HG03108 (cell line): ENCODE measurements at regions not wholly inside any gene's neighbourhood (a gene's known extent, or its start where the extent isn't known, plus 50 kb on each side); places are given as distances from the start of the nearest gene placed in this dataset.

ENCODE experiments used
- ATAC-seq: cut with Tn5 transposase; IDR thresholded peaks from one replicate; pipeline ENCODE4 v1.9.1; 2021; ENCODE audit warnings: moderate library complexity; ENCODE audit not compliant: unreplicated experiment

DNA sequence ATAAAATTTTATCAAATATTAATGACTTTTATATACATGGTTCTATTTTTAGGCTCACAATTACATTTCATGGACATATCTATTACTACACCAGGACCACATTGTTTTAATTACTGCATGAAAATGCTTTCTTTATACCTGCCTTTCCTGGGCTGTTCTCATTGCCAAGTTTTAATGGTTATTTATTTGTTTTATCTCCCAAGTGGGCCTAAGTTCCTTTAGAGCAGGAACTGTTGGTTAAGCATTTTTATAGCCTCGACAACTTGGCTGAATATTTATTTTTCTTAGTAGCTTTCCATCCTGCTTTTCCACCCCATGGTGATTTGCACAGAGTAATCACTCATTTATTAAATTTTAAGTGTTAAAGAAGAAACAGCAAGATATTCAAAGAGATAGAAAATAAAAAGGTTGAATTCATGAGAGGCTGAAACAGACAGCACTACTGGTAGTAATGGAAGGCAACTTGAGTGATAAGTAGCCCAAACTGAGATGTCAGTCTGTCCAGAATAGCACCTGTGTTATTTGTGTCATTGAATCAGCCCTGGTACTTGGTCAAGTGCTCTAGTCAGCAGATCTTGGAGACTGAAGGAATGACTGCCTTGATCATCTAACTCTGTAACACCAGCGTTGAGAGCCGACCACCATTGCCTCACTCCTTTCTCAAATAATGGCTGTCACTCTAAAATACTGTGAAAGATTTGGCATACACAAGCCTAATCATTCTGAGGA is 119.1 kb upstream of the EGLN3 start:
- ATAC-seq = no peak

DNA sequence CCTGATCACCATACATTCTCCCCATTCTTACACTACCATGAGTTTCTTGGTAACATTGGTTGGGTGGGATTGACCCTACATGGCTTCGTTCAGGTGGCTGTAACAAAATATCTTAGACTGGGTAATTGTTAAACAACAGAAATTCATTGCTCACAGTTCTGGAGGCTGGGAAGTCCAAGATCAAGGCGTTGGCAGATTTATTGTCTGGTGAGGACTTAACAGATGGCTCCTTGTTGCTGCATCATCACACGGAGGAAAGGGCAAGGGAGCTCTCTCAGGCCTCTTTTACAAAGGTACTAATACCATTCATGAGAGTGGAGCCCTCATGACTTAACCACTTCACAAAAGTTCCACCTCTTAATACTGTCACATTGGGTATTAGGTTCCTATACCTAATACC is 116.7 kb upstream of the EGLN3 start:
- no peak for ATAC-seq

DNA sequence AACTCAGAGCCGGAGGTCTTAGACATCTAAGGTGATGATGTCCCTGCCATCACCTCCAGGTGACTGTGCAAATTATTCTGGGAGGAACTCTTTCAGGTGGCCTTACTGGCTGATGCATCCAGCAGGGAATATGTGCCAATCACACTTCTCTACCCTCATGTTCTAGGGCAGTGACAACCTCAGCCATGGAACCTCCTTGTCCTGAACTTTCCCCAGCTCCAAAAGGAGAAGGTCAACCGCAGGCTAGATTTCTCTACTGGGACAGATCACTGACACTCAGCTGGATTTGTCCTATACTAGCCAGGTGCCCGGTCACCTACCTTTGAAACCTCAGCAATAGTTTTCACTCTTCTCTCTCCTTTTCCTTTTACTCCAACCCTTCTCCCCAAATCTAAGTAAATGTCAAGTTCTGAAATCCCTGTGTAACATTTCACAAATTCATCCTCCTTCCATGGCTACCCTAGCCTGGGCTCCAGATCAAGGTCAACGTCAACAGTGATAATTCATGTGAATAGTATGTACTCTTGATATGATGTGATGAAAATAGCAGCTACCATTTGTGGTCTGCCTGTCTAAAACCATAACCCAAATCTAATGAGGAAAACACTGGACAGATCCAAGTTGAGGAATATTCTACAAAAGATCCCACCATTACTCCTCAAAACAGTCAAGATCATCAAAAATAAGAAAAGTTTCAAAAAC is 115.0 kb upstream of the EGLN3 start:
- ATAC-seq = no peak

DNA sequence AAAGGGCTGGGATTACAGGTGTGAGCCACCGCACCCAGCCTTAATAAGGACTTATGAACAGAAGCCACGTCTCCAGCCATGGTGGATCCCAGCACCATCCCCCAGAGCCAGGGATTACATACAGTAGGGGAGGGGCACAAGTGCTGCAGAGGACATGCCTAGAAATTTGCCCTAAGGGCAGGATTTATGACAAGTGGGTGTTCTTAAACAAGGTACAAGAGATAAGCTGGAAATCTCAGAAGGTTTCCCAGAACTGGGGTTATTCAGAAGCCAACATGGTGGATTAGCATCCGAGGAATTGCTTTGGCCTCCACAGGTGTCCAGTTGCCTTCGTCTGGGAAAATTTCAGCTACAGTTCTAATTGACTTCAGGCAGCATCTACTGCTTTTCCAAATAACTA is 114.4 kb upstream of the EGLN3 start:
- no peak for ATAC-seq

DNA sequence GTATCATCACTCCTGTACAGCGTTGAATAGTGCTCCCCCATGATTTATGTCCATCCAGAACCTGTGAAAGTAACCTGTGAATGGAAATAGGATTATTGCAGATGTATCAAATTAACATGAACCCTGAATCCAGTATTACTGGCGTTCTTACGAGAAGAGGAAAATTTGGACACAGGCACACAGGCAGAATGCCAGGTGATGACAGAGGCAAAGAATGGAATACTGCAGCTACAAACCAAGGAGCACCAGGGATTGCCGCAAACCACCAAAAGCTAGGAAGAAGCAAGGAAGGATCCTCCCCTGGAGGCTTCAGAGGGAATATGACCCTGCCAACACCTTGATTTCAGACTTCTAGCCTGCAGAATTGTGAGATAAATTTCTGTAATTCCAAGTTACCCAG is 113.5 kb upstream of the EGLN3 start:
- ATAC-seq = no peak

DNA sequence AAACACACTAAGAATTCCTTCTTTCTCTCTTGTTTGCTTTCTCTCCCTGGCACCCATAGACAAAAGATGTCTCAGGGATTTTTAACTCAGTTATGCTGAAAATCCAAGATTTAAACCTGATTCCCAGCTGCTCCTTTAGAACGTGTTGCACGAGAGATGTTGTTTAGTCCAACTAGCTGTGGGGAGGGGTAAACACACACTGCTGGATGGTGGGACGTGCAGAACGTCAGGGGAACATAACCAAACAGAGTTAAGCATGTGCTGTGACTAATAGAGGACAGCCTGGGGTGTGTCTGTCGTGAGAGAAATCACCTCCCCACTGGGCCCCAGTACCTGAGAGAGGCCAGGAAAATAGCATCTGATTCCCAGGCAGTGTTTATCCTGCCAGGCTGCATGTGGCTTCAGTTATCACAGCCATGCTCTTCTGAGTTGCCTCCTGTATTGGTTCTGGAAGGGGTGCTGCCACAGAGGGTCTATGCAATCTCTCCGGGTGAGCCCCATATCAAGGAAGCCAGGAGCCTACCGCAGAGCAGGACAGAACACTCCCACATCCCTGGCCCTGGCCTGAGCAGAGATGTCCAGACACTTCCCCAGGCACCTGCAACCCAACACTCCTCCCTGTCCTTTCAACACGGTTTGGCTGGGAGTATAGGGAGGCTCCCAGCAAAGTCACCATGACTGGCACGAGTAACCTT is 112.7 kb upstream of the EGLN3 start:
- no peak for ATAC-seq

DNA sequence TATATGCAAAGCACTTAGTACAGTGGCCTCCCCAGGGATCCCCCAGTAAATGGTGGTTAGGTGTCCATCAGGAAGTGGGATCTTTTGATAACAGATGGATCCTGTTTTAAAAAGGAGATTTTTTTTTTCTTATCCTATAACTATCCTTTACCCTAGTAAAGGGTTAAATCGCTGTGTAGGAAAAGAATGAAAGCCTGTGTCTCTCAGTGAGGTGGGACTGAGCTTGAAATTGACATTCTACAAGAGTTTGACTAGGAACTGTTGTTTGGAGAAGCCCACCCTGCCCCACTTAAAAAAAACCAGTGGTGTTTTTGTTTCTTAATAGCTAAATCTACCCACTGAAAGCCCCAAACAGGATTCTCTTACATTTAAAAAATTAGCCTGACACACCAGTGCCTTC is 112.2 kb upstream of the EGLN3 start:
- ATAC-seq = no peak

DNA sequence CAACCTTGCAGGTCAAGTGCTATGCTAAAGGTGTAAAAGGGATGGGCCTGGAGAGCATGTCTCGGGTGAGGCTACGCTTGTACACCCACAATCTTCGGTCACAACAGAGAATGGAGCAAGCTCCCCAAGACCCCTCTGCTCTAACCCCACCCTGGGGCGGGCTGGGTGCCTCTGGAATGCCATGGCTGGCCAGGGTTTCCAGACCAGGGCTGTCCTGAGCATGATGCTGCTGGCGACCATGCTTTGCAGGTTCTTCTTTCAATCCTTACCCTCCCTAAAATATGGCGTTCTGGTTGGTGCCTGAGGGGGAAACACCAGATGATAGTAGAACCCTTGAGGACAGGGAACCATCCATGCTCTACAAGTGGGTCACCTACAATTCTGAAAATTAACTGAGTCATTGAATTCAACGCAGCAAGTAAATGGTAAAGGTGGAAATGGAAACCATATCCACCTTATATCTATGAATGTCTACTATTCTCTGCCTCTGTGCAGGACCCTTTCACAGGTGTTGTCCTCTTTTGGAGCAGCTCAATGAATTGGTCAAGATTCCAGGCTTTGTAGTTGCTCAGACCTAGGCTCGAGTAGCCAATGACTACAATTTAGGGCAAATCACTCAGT is 111.6 kb upstream of the EGLN3 start:
- no peak for ATAC-seq

DNA sequence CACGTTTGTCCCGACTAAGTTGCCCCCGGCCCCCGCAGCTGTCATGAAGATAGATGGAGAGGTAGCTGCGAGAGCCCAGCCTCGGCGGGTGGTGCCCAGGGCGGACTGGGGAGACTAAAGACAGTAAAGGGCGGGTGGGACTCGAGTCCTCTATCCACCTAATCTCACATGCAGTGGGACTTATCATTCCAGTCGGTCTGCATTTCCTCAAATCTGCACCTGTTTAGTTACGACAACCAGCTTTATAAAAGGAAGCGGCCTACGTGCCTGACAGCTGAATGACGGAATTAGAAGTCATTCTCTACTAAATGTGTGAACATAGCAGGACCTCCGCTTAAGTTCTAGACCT is 109.8 kb upstream of the EGLN3 start:
- no peak for ATAC-seq

DNA sequence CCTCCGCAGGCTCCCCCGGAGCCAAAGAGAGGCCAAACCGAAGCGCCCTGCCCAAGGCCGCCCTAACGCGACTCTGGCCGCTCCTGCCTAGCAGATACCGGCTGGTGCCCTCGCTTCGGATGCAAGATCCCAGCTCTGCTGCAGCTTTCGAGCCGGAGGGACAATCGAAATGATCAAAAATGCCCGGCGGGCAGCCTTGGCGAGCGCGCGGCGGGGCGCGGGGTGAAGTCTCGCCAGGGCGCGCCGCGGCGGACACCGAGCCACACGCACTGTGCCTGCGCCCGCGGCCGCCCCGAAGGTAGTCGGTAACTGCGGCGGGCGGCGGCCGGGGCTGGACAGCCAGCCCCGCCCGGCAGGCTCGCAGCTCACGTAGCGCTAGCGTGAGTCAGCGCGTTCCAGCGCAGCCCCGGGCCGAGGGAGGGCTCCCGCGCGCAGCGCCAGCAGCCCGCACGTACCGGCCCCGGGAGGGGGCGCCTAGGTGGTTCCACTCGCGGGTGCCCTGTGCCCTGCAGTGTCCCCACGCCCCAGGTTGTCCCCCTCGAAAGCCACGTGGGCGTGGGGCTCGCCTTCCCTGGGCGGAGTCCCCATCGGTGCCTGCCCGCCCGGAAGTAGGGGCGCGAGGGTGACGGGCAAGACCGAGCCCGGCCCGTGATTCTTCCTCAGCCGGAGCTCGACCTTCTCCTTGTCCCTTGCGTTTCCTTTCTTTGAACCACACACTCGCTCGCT is 109.2 kb upstream of the EGLN3 start:
- ATAC-seq = peak; percentile 80

DNA sequence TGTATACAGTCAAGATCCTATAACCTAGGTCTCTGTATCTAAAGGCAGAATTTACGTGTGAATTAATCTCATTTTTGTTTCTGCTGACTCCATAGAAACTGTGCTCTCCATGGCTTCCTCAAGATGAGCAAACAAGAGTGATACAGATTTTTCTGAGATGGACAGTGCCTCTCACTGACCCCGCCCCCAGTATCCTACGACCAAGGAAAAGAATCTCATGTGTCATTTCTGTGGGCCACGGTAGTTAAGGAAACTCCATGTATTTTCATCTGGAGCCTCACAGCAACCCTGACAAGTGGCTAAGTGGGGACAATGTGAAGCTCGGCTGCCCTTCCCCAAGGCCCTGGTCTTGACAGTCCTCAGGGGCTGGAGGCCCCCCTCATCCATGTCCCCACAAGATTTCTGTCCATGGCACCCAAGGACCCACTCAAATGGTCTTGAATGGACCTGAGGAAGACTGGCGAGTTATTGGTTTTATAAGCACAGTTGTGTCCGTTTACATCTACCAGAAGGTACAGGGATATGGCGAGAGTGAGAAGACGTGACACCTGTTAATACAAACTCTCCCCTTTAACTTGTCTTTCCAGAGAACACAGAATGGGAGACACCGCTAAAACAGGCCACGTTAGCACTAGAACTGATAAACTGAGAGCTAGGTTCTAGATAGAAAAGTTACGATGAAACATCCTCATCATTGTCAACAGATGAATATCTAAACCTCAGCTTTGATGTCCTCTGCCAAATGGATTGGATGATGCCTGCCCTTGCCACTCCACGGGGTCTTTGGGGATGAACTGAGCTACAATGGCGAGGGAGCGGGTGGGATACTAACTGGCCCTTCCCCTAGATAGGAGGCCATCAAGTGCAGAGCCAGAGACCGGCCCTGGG is 108.4 kb upstream of the EGLN3 start:
- ATAC-seq = no peak

DNA sequence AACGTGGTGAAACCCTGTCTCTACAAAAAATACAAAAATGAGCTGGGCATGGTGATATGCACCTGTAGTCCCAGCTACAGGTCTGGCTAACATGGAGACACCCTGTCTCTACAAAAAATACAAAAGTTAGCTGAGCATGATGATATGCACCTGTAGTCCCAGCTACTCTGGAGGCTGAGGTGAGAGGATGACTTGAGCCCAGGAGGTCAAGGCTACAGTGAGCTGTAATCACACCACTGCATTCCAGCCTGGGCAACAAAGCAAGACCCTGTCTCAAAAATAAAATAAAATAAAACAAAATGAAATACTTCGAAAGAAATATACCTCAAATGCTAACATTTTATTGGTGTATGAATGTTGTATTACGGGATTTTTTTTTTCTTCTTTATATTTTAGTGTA is 107.6 kb upstream of the EGLN3 start:
- no peak for ATAC-seq

DNA sequence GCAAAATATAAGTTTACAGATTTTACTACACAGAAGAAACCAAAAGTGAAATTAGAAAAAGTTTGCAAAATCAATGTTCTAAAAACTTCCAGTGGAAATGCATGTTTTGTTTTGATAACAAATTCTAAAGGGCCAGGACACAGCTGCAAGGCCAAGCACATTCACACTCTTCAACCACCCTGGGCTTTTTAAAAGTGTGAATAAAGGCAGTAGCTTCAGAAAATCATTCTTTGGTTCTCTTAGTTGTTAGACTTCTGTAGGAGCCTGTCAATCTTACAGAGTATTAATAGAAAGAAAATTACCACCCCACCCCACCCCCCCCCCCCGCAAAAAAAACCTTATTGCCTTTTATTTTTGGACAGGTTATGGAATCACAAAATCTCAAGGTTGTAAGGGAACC is 105.2 kb upstream of the EGLN3 start:
- no peak for ATAC-seq

DNA sequence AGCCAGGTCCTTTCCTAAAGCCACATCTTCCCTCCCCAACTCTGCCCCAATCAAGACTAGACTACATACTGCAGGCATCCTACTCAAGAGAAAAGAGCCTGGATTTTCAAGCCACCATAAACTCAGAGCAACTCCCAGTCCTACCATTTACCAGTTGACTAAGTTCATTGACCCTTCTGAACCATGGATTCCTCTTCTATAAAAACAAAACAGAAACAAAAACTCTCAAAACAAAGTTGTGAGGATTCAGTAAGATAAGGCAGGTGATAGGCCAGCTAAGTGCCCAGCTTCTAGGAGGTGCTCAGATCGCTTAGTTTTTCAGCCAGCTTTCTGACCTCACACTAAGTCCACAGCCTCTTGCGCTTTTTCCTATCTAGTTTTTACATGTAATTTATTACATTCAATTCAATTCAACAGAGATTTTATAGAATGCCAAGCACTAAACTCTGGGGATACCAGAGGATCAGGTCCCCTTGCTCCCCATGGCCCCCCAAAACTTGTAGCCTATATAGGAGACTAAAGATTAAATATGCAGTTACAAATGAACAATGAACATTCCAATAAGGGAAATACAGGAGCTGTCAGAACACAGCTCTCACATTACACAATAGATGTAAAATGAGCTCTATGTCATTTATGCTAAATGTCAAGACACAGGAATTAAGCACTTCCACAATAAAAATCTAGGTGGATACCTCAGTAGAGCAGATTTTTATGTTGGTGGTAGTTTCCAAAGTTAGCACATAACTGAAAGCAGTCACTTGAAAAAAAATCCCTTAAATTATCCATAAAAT is 104.5 kb upstream of the EGLN3 start:
- no peak for ATAC-seq

DNA sequence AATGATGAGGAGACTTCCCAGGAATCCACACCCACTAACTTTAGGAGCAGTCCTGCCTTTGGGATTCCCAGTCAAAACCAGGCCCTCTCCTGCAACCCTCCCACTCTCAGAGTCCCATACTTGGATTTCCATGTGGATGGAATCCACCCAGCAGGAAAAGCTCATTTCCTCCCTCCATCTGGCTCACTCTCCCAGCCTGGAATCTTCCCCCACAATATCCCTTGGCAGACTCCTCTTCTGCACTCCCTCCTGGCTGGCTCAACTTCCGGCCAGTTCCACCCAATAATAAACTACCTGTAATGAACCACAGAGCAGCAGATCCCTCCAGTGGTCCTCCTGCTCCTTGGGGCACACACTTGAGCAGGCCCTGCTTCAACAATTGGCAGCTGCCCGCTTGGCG is 102.8 kb upstream of the EGLN3 start:
- no peak for ATAC-seq

DNA sequence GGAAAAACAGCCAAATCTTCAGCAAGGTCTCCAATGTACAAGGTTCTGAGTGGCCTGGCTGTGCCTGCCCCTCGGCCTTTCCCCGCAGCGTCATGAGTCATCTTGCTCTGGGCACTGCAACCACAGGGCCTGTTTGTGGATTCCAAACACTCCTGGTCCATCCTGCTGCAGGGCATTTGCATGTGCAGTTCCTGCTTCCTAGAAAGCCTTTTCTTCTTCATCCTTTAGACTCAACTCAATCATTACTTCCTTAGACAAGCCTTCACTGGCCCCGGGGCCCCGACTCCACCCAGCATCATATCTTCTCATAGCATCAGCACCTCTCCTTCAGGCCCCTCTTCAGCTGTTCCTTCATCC is 101.8 kb upstream of the EGLN3 start:
- ATAC-seq = no peak

DNA sequence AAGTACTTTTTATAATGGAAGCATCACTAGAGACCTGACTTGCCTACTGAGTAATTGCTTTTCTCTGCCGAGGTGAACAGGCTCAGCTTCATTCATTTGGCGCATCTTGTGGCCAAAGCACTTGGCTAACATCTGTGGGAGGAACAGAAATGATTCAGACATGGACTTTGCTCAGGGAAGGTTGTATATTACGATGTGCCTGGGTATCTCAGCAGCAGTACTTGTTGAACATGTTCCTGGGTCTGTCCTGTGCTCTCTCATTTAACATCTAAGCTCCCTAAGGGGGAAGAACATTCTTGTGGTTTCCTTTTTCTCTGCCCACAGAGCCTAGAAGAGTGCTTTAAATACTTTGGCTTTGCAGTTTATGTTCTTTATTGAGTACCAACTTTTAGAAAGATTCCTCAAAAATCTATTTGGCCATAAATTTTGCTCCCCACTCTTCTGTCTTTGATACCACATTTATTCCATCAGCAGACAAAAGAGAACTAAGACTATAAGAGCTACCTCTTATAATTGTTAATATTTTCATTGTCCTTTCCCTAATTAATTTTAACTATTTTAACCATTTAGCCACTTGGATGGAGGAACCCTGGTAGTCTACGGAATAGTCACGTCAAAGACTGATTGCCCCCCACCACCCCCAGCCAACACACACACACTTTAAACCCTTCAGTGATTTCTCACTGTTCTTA is 101.2 kb upstream of the EGLN3 start:
- ATAC-seq = peak; percentile 64

DNA sequence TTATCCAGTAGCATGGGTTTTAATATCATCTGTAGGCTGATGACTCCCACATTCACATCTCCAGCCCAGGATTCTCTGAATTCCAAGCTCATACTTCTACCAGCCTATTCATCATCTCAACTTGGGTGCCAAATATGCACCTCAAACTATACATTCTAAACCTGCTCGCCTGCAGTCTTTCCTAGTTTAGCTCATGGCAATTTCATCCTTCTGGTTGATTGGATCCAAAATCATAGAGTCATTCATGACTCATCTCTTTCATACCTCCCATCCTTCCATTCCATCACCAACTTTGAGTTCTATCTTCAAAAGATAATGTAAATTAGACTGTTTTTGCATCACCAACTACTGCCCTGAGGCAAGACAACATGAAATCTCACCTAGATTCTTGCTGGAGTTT is 99.7 kb upstream of the EGLN3 start:
- no peak for ATAC-seq

DNA sequence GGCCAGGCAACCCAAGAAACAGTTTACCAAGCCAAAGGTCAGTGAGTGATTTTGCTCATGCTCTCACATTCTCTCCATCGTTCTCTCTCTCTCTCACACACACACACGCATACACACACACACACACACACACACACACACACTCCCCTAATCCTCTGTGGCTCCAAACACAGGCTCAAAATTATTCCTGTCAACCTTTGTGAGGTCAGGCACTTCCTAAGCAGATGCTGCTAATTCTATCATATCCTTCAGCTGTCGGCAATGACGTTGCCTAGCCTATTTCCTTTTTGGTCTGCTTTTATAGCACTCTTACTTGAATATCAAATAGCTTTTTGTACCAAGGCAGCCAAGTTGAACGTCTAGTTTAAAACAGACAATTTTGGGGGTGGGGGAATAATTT is 98.9 kb upstream of the EGLN3 start:
- no peak for ATAC-seq
